NCI-H526 treated with DMSO at 0.1 percent for 48 hours (cell line): ENCODE measurements at regions not wholly inside any gene's neighbourhood (a gene's known extent, or its start where the extent isn't known, plus 50 kb on each side); places are given as distances from the start of the nearest gene placed in this dataset.
"Not testable (repeated sequence)": the region's sequence is repeated elsewhere in the genome, so short reads cannot be mapped to it uniquely, and the experiment has no call there.

Experiments
- DNase-seq: peaks from one replicate; lab custom pipeline; 2025; lab: John Stamatoyannopoulos, UW

- DNase-seq: no peak
Measured at GRCh38 chr21:15614766-15615165, 115.0 kb upstream of the USP25 start.

GRCh38 chr21:15616864-15617574 is 112.8 kb upstream of the USP25 start:
- no peak for DNase-seq

GRCh38 chr21:15617964-15618363 is 111.8 kb upstream of the USP25 start:
- DNase-seq: no peak

GRCh38 chr21:15620892-15621291 is 108.9 kb upstream of the USP25 start:
- no peak for DNase-seq

GRCh38 chr21:15624646-15625045 is 105.1 kb upstream of the USP25 start:
- no peak for DNase-seq

GRCh38 chr21:15625363-15625762 is 104.4 kb upstream of the USP25 start:
- DNase-seq: no peak

GRCh38 chr21:15626031-15626430 is 103.8 kb upstream of the USP25 start:
- DNase-seq: no peak

- no peak for DNase-seq
Measured at GRCh38 chr21:15627011-15627410, 102.8 kb upstream of the USP25 start.

GRCh38 chr21:15627823-15628222 is 102.0 kb upstream of the USP25 start:
- DNase-seq: no peak

GRCh38 chr21:15631342-15631741 is 98.4 kb upstream of the USP25 start:
- no peak for DNase-seq

- DNase-seq: not testable (repeated sequence)
Measured at GRCh38 chr21:15634541-15634940, 95.2 kb upstream of the USP25 start.

- no peak for DNase-seq
Measured at GRCh38 chr21:15638856-15639549, 90.8 kb upstream of the USP25 start.

GRCh38 chr21:15640113-15640512 is 89.7 kb upstream of the USP25 start:
- DNase-seq: not testable (repeated sequence)

- no peak for DNase-seq
Measured at GRCh38 chr21:15644489-15644888, 85.3 kb upstream of the USP25 start.

GRCh38 chr21:15645830-15646229 is 84.0 kb upstream of the USP25 start:
- no peak for DNase-seq

- DNase-seq: no peak
Measured at GRCh38 chr21:15650735-15651134, 79.0 kb upstream of the USP25 start.

- no peak for DNase-seq
Measured at GRCh38 chr21:15651172-15651571, 78.6 kb upstream of the USP25 start.

GRCh38 chr21:15653710-15654109 is 76.1 kb upstream of the USP25 start:
- DNase-seq: no peak

- no peak for DNase-seq
Measured at GRCh38 chr21:15654171-15654570, 75.6 kb upstream of the USP25 start.

GRCh38 chr21:15659753-15660422 is 69.9 kb upstream of the USP25 start:
- no peak for DNase-seq

- DNase-seq: no peak
Measured at GRCh38 chr21:15660423-15660804, 69.4 kb upstream of the USP25 start.

- DNase-seq: no peak
Measured at GRCh38 chr21:15667010-15667409, 62.8 kb upstream of the USP25 start.

GRCh38 chr21:15667819-15668218 is 62.0 kb upstream of the USP25 start:
- DNase-seq: no peak
